K562 (cell line): ENCODE measurements at regions not wholly inside any gene's neighbourhood (a gene's known extent, or its start where the extent isn't known, plus 50 kb on each side); places are given as distances from the start of the nearest gene placed in this dataset.

Source experiments
- HDAC3 ChIP-seq: fragments of 450-650 bp; IDR thresholded peaks from 2 replicates; pipeline ENCODE4 v1.6.1; 2018; ENCODE audit warnings: borderline replicate concordance, mild to moderate bottlenecking, moderate library complexity; ENCODE audit not compliant: partially characterized antibody
- POLR2AphosphoS5 ChIP-seq: IDR thresholded peaks from 2 replicates; pipeline ENCODE4 v1.6.1; 2011; ENCODE audit warnings: mild to moderate bottlenecking, low read depth, low read length, moderate library complexity; ENCODE audit not compliant: control insufficient read depth, insufficient read depth
- ZBTB49 ChIP-seq: sonication (generic); formaldehyde crosslinking; IDR thresholded peaks from 2 replicates; pipeline ENCODE4 v1.8.0; 2022; ENCODE audit warnings: missing genetic modification reagents, mild to moderate bottlenecking, borderline replicate concordance
- ZBTB5 ChIP-seq: fragments of 450-650 bp; IDR thresholded peaks from 2 replicates; pipeline ENCODE4 v1.6.1; 2017; ENCODE audit warnings: antibody characterized with exemption
- ZEB2 ChIP-seq: fragments of 450-650 bp; IDR thresholded peaks from 2 replicates; pipeline ENCODE4 v1.6.1; 2016

- no peak for TF ChIP-seq ZBTB49 (CRISPR knock-in tag)
- TF ChIP-seq POLR2AphosphoS5, result no peak
- no peak for TF ChIP-seq ZEB2
- TF ChIP-seq HDAC3, result no peak
- no peak for TF ChIP-seq ZBTB5
These were observed 92.5 kb upstream of the SLC35B3 start for GRCh38 chr6:8527818-8528217.
